ENCODE measurements at regions not wholly inside any gene's neighbourhood (a gene's known extent, or its start where the extent isn't known, plus 50 kb on each side); places are given as distances from the start of the nearest gene placed in this dataset.
"Not testable (repeated sequence)": the region's sequence is repeated elsewhere in the genome, so short reads cannot be mapped to it uniquely, and the experiment has no call there.

- Histone ChIP-seq H4K20me1 (ENCODE audit: insufficient read depth, low read length) (no peaks in the 10 kb centered on the region), H3K27me3 (ENCODE audit: low read depth, low read length) (no peaks in the 10 kb centered on the region; the same call in 1 of the 2 replicates), H3K79me2 (ENCODE audit: low read length) (no peaks in the 10 kb centered on the region), H3K4me2 (ENCODE audit: low read length) (no peak overlapping the region), H3K4me1 (ENCODE audit: low read length) (no peaks in the 10 kb centered on the region), H3K9me3 (ENCODE audit: insufficient read depth, low read length) (no peaks in the 10 kb centered on the region), H3K36me3 (replicated peaks; ENCODE audit: low read depth, low read length) (no peaks in the 10 kb centered on the region), H3K4me3 (ENCODE audit: low read length) (no peak overlapping the region), H3K27ac (ENCODE audit: low read length) (no peak overlapping the region), H3K9ac (ENCODE audit: low read length) (no peak overlapping the region), H2AFZ (ENCODE audit: low read depth, low read length) (no peak overlapping the region)
- TF ChIP-seq EZH2phosphoT487 (IDR thresholded peaks at IDR 0.05; ENCODE audit: low read depth) (no peak), CTCF (IDR thresholded peaks at IDR 0.05; ENCODE audit: low read depth, low read length) (no peak)
These were observed 266.4 kb upstream of the NCAM1 start for GRCh38 chr11:112694813-112695212.

- no peak overlapping the region for H3K4me2 ChIP-seq (ENCODE audit: low read length)
- no peak overlapping the region for H3K9ac ChIP-seq (ENCODE audit: low read length)
- H3K9me3 ChIP-seq (ENCODE audit: insufficient read depth, low read length), result no peaks in the 10 kb centered on the region
- no peaks in the 10 kb centered on the region for H3K36me3 ChIP-seq (replicated peaks; ENCODE audit: low read depth, low read length)
- H3K4me1 ChIP-seq (ENCODE audit: low read length), result no peaks in the 10 kb centered on the region
- TF ChIP-seq EZH2phosphoT487 (IDR thresholded peaks at IDR 0.05; ENCODE audit: low read depth) (no peak), CTCF (IDR thresholded peaks at IDR 0.05; ENCODE audit: low read depth, low read length) (no peak)
- H3K4me3 ChIP-seq (ENCODE audit: low read length), result no peak overlapping the region
- no peaks in the 10 kb centered on the region for H3K27me3 ChIP-seq (ENCODE audit: low read depth, low read length)
- H2AFZ ChIP-seq (ENCODE audit: low read depth, low read length), result no peak overlapping the region
- no peak overlapping the region for H3K27ac ChIP-seq (ENCODE audit: low read length)
- no peaks in the 10 kb centered on the region for H4K20me1 ChIP-seq (ENCODE audit: insufficient read depth, low read length)
- H3K79me2 ChIP-seq (ENCODE audit: low read length), result no peaks in the 10 kb centered on the region
These were observed 263.6 kb upstream of the NCAM1 start for GRCh38 chr11:112697391-112698178.

GRCh38 chr11:112705148-112705547 lies 256.1 kb upstream of the NCAM1 start:
- Histone ChIP-seq H3K4me3 (ENCODE audit: low read length) (no peak overlapping the region), H3K27ac (ENCODE audit: low read length) (no peak overlapping the region), H3K4me2 (ENCODE audit: low read length) (no peak overlapping the region), H3K9ac (ENCODE audit: low read length) (no peak overlapping the region), H3K4me1 (ENCODE audit: low read length) (no peaks in the 10 kb centered on the region), H3K27me3 (ENCODE audit: low read depth, low read length) (no peaks in the 10 kb centered on the region), H3K9me3 (ENCODE audit: insufficient read depth, low read length) (no peaks in the 10 kb centered on the region), H2AFZ (ENCODE audit: low read depth, low read length) (no peak overlapping the region), H4K20me1 (ENCODE audit: insufficient read depth, low read length) (no peaks in the 10 kb centered on the region), H3K79me2 (ENCODE audit: low read length) (no peaks in the 10 kb centered on the region), H3K36me3 (replicated peaks; ENCODE audit: low read depth, low read length) (no peaks in the 10 kb centered on the region)
- TF ChIP-seq CTCF (IDR thresholded peaks at IDR 0.05; ENCODE audit: low read depth, low read length) (no peak), EZH2phosphoT487 (IDR thresholded peaks at IDR 0.05; ENCODE audit: low read depth) (no peak)

GRCh38 chr11:112706863-112707262 lies 254.4 kb upstream of the NCAM1 start:
- H3K4me2 ChIP-seq (ENCODE audit: low read length), result no peak overlapping the region
- TF ChIP-seq CTCF (IDR thresholded peaks at IDR 0.05; ENCODE audit: low read depth, low read length) (no peak), EZH2phosphoT487 (IDR thresholded peaks at IDR 0.05; ENCODE audit: low read depth) (no peak)
- no peak overlapping the region for H2AFZ ChIP-seq (ENCODE audit: low read depth, low read length)
- H3K9ac ChIP-seq (ENCODE audit: low read length), result no peak overlapping the region
- no peaks in the 10 kb centered on the region for H3K79me2 ChIP-seq (ENCODE audit: low read length)
- H3K36me3 ChIP-seq (replicated peaks; ENCODE audit: low read depth, low read length), result no peaks in the 10 kb centered on the region
- no peaks in the 10 kb centered on the region for H3K27me3 ChIP-seq (ENCODE audit: low read depth, low read length)
- no peak overlapping the region for H3K4me3 ChIP-seq (ENCODE audit: low read length)
- H3K9me3 ChIP-seq (ENCODE audit: insufficient read depth, low read length), result no peaks in the 10 kb centered on the region
- no peak overlapping the region for H3K27ac ChIP-seq (ENCODE audit: low read length)
- H4K20me1 ChIP-seq (ENCODE audit: insufficient read depth, low read length), result no peaks in the 10 kb centered on the region
- H3K4me1 ChIP-seq (ENCODE audit: low read length), result no peaks in the 10 kb centered on the region

GRCh38 chr11:112714340-112714739 lies 246.9 kb upstream of the NCAM1 start:
- H4K20me1 ChIP-seq (ENCODE audit: insufficient read depth, low read length); H3K9me3 ChIP-seq (ENCODE audit: insufficient read depth, low read length); H3K79me2 ChIP-seq (ENCODE audit: low read length); H3K4me1 ChIP-seq (ENCODE audit: low read length); H3K36me3 ChIP-seq (replicated peaks; ENCODE audit: low read depth, low read length); H3K9ac ChIP-seq (ENCODE audit: low read length); H3K4me3 ChIP-seq (ENCODE audit: low read length); H3K27ac ChIP-seq (ENCODE audit: low read length); H3K4me2 ChIP-seq (ENCODE audit: low read length); H2AFZ ChIP-seq (ENCODE audit: low read depth, low read length): not testable (repeated sequence)
- peaks cover 11% of the 10 kb centered on the region for H3K27me3 ChIP-seq (ENCODE audit: low read depth, low read length)

Data from OCI-LY3 (cell line).